Mammary epithelial cell (primary cell): ENCODE measurements at regions not wholly inside any gene's neighbourhood (a gene's known extent, or its start where the extent isn't known, plus 50 kb on each side); places are given as distances from the start of the nearest gene placed in this dataset.

ENCODE experiments used
- CTCF ChIP-seq, 2 donors: IDR thresholded peaks in 1 of 2; conservative IDR thresholded peaks in 1 of 2; 2 replicates each; pipeline ENCODE4 v1.5.1; 2011 to 2012; ENCODE audit warnings: inconsistent platforms in 2 of 2, low read length in 2 of 2, mild to moderate bottlenecking in 2 of 2, control low read depth in 1 of 2, low read depth in 1 of 2; ENCODE audit not compliant: insufficient read depth in 1 of 2; ENCODE audit errors: extremely low read depth in 1 of 2
- EZH2 ChIP-seq: IDR thresholded peaks from 2 replicates; pipeline ENCODE4 v1.6.1; 2012; ENCODE audit warnings: low read length, inconsistent platforms, borderline replicate concordance

- no peak for TF ChIP-seq EZH2
- TF ChIP-seq CTCF (conservative IDR thresholded peaks at IDR 0.05 in 1 of 2, IDR thresholded peaks at IDR 0.05 in 1 of 2; ENCODE audit: extremely low read depth in 1 of 2, insufficient read depth in 1 of 2, low read depth in 1 of 2, low read length in 2 of 2): no peak
Measured at GRCh38 chr3:75115695-75116094, 501.2 kb upstream of the CNTN3 start.
